Bronchial epithelial cell (primary cell): ENCODE measurements at regions not wholly inside any gene's neighbourhood (a gene's known extent, or its start where the extent isn't known, plus 50 kb on each side); places are given as distances from the start of the nearest gene placed in this dataset.
A peak's percentile ranks its signal among the peaks of the same experiment; 100 is the strongest.

Experiments used
- DNase-seq: peaks from one replicate; pipeline ENCODE4 v3.0.0-alpha.2; 2010; ENCODE audit warnings: low read depth
- FAIRE-seq: peaks from 2 replicates; lab custom pipeline; 2011; peaks lifted over from hg19 to GRCh38; lab: Jason Lieb, UNC
- H3K27me3 ChIP-seq: 2 replicates; pipeline ENCODE4 v1.5.1; 2011; ENCODE audit warnings: low read length; ENCODE audit not compliant: control insufficient read depth, insufficient read depth
- H3K36me3 ChIP-seq: 2 replicates; pipeline ENCODE4 v1.5.1; 2011; ENCODE audit warnings: low read length; ENCODE audit not compliant: control insufficient read depth, insufficient read depth
- H3K4me3 ChIP-seq: 2 replicates; pipeline ENCODE4 v1.5.1; 2011; ENCODE audit warnings: mild to moderate bottlenecking, low read depth, low read length, control low read depth
- TF ChIP-seq, protein P1 (sequence below): IDR thresholded peaks from 2 replicates; pipeline ENCODE4 v1.5.1; 2011; ENCODE audit warnings: mild to moderate bottlenecking, moderate library complexity, low read length, control low read depth, inconsistent platforms; ENCODE audit not compliant: insufficient read depth, severe bottlenecking

- no peak overlapping the region for H3K4me3 ChIP-seq
- H3K36me3 ChIP-seq = no peaks in the 10 kb centered on the region
- no peak for FAIRE-seq
- no peaks in the 10 kb centered on the region for H3K27me3 ChIP-seq
- DNase-seq = peak; percentile 84
- TF ChIP-seq, protein P1, sequence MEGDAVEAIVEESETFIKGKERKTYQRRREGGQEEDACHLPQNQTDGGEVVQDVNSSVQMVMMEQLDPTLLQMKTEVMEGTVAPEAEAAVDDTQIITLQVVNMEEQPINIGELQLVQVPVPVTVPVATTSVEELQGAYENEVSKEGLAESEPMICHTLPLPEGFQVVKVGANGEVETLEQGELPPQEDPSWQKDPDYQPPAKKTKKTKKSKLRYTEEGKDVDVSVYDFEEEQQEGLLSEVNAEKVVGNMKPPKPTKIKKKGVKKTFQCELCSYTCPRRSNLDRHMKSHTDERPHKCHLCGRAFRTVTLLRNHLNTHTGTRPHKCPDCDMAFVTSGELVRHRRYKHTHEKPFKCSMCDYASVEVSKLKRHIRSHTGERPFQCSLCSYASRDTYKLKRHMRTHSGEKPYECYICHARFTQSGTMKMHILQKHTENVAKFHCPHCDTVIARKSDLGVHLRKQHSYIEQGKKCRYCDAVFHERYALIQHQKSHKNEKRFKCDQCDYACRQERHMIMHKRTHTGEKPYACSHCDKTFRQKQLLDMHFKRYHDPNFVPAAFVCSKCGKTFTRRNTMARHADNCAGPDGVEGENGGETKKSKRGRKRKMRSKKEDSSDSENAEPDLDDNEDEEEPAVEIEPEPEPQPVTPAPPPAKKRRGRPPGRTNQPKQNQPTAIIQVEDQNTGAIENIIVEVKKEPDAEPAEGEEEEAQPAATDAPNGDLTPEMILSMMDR = no peak
Observed at GRCh38 chr19:31223740-31224534, 125.3 kb downstream of the TSHZ3 start.

DNA sequence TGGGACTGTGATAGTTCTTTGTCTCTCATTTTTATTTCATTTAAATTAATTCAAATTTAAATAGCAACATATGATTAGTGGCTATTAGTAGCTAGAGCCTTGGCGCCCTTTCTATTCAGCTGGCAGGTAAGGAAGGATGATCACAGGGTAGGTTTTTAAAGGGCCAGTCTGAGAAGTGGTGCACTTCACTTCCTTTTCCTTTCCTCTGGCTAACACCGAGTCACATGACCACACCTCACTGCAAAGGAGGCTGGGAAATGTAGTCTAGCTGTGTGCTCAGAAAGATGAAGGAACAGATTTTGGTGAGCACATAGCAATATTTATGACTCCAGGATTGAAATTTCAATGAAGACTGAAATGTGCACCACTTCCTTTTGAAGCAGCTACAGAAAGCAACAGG lies 128.7 kb downstream of the TSHZ3 start:
- FAIRE-seq = no peak
- TF ChIP-seq, protein P1 = no peak
- Histone ChIP-seq H3K36me3 (no peaks in the 10 kb centered on the region), H3K4me3 (no peak overlapping the region), H3K27me3 (no peaks in the 10 kb centered on the region)
- peak; percentile 44 for DNase-seq

DNA sequence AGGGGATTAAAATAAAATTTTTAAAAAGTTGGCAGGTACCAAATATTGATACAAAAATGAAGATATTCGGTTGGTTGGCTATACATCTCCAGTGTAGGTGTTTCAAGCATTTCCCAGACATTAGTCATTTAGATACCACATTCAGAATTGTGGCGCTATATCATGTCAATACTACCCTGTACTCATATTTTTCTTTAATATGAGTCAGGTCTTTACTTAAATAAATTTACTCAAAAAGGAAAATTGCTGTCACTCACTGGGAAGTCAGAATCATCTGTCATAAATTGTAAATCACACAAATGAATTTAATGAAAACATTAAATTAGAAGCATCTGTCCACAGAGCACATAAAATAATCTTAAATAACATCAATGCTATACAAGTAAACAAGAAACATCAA lies 134.2 kb downstream of the TSHZ3 start:
- H3K36me3 ChIP-seq = no peaks in the 10 kb centered on the region
- H3K27me3 ChIP-seq = no peaks in the 10 kb centered on the region
- H3K4me3 ChIP-seq = no peak overlapping the region
- peak; percentile 81 for DNase-seq
- FAIRE-seq = no peak
- TF ChIP-seq, protein P1 = no peak

- TF ChIP-seq, protein P1 = no peak
- Histone ChIP-seq H3K36me3 (no peaks in the 10 kb centered on the region), H3K27me3 (no peaks in the 10 kb centered on the region), H3K4me3 (no peak overlapping the region)
- FAIRE-seq = peak; percentile 99
- peak; percentile 99 for DNase-seq
Observed at GRCh38 chr19:31214086-31214485, 135.2 kb downstream of the TSHZ3 start.

GRCh38 chr19:31211088-31211487 lies 138.1 kb downstream of the TSHZ3 start:
- TF ChIP-seq, protein P1 = no peak
- Histone ChIP-seq H3K36me3 (no peaks in the 10 kb centered on the region), H3K27me3 (no peaks in the 10 kb centered on the region), H3K4me3 (no peak overlapping the region)
- no peak for FAIRE-seq
- no peak for DNase-seq
